Mesodermal cell (in vitro differentiated cells): ENCODE measurements at regions not wholly inside any gene's neighbourhood (a gene's known extent, or its start where the extent isn't known, plus 50 kb on each side); places are given as distances from the start of the nearest gene placed in this dataset.

ENCODE experiments used
- H3K27ac ChIP-seq: 2 replicates; pipeline ENCODE4 v1.7.0; 2013; ENCODE audit warnings: mild to moderate bottlenecking, low read depth, low read length, moderate library complexity; ENCODE audit not compliant: severe bottlenecking
- H3K36me3 ChIP-seq: 2 replicates; pipeline ENCODE4 v1.7.1; 2013; ENCODE audit warnings: mild to moderate bottlenecking, low read length, moderate library complexity; ENCODE audit not compliant: control insufficient read depth, insufficient read depth
- H3K4me1 ChIP-seq: one replicate; pipeline ENCODE4 v1.7.1; 2013; ENCODE audit warnings: mild to moderate bottlenecking, low read length; ENCODE audit not compliant: insufficient read depth, control insufficient read depth, poor library complexity, severe bottlenecking
- H3K4me3 ChIP-seq: 2 replicates; pipeline ENCODE4 v1.7.0; 2013; ENCODE audit warnings: low read length, control low read depth, mild to moderate bottlenecking; ENCODE audit not compliant: insufficient read depth, poor library complexity, severe bottlenecking; ENCODE audit errors: extremely low read depth
- H3K9me3 ChIP-seq: 2 replicates; pipeline ENCODE4 v1.7.1; 2013; ENCODE audit warnings: mild to moderate bottlenecking, low read length, moderate library complexity; ENCODE audit not compliant: control insufficient read depth
- WGBS, 2 experiments: methylation state at CpG; one replicate each; pipeline ENCODE4 v1.1.5; 2013; ENCODE audit warnings: missing lambda C conversion rate in 2 of 2; ENCODE audit not compliant: insufficient coverage in 2 of 2; 5-methylcytosine and 5-hydroxymethylcytosine counted together

- Histone ChIP-seq H3K9me3 (no peaks in the 10 kb centered on the region), H3K4me1 (no peaks in the 10 kb centered on the region), H3K27ac (no peak overlapping the region), H3K4me3 (no peak overlapping the region), H3K36me3 (no peaks in the 10 kb centered on the region)
- WGBS, 2 experiments, result 90 to 100% methylated on average over 4 of the region's 4 CpGs
Measured at GRCh38 chr6:23370051-23370450, 756.0 kb upstream of the NRSN1 start.

- 78% methylated on average over 2 of the region's 4 CpGs; no CpG with 5 or more reads in 1 of the 2 experiments for WGBS, 2 experiments
- Histone ChIP-seq H3K9me3 (no peaks in the 10 kb centered on the region), H3K36me3 (no peaks in the 10 kb centered on the region), H3K4me3 (no peak overlapping the region), H3K4me1 (no peaks in the 10 kb centered on the region), H3K27ac (no peak overlapping the region)
Measured at GRCh38 chr6:23371132-23371915, 754.7 kb upstream of the NRSN1 start.

GRCh38 chr6:23377830-23378229 is 748.2 kb upstream of the NRSN1 start:
- Histone ChIP-seq H3K36me3 (no peaks in the 10 kb centered on the region), H3K9me3 (no peaks in the 10 kb centered on the region), H3K4me1 (no peaks in the 10 kb centered on the region), H3K27ac (no peak overlapping the region), H3K4me3 (no peak overlapping the region)

- Histone ChIP-seq H3K4me1 (no peaks in the 10 kb centered on the region), H3K36me3 (no peaks in the 10 kb centered on the region), H3K9me3 (no peaks in the 10 kb centered on the region), H3K4me3 (no peak overlapping the region), H3K27ac (no peak overlapping the region)
- 66 to 92% methylated on average over 2 of the region's 3 CpGs for WGBS, 2 experiments
Measured at GRCh38 chr6:23380465-23380864, 745.5 kb upstream of the NRSN1 start.

GRCh38 chr6:23388086-23388783 is 737.8 kb upstream of the NRSN1 start:
- H3K27ac ChIP-seq, result no peak overlapping the region
- 79 to 91% methylated on average over 6 to 10 of the region's 11 CpGs for WGBS, 2 experiments
- no peak overlapping the region for H3K4me3 ChIP-seq
- no peaks in the 10 kb centered on the region for H3K36me3 ChIP-seq
- H3K9me3 ChIP-seq, result no peaks in the 10 kb centered on the region
- no peaks in the 10 kb centered on the region for H3K4me1 ChIP-seq

GRCh38 chr6:23389386-23389785 is 736.6 kb upstream of the NRSN1 start:
- Histone ChIP-seq H3K27ac (no peak overlapping the region), H3K4me1 (no peaks in the 10 kb centered on the region), H3K36me3 (no peaks in the 10 kb centered on the region), H3K4me3 (no peak overlapping the region), H3K9me3 (no peaks in the 10 kb centered on the region)
- 83% methylated on average over 2 of the region's 3 CpGs; no CpG with 5 or more reads in 1 of the 2 experiments for WGBS, 2 experiments

GRCh38 chr6:23390221-23390620 is 735.8 kb upstream of the NRSN1 start:
- no peaks in the 10 kb centered on the region for H3K36me3 ChIP-seq
- H3K4me1 ChIP-seq, result no peaks in the 10 kb centered on the region
- no peaks in the 10 kb centered on the region for H3K9me3 ChIP-seq
- H3K27ac ChIP-seq, result no peak overlapping the region
- no peak overlapping the region for H3K4me3 ChIP-seq
- WGBS, 2 experiments, result 88 to 93% methylated on average over 1 of the region's 2 CpGs

GRCh38 chr6:23394681-23395080 is 731.3 kb upstream of the NRSN1 start:
- 73 to 83% methylated on average over 1 to 2 of the region's 2 CpGs for WGBS, 2 experiments
- Histone ChIP-seq H3K9me3 (no peaks in the 10 kb centered on the region), H3K36me3 (no peaks in the 10 kb centered on the region), H3K4me1 (no peaks in the 10 kb centered on the region), H3K4me3 (no peak overlapping the region), H3K27ac (no peak overlapping the region)

GRCh38 chr6:23395381-23395780 is 730.6 kb upstream of the NRSN1 start:
- H3K4me1 ChIP-seq, result no peaks in the 10 kb centered on the region
- H3K4me3 ChIP-seq, result no peak overlapping the region
- no peaks in the 10 kb centered on the region for H3K36me3 ChIP-seq
- no peaks in the 10 kb centered on the region for H3K9me3 ChIP-seq
- WGBS, 2 experiments, result 60 to 100% methylated on average over 1 of the region's 2 CpGs
- no peak overlapping the region for H3K27ac ChIP-seq

- Histone ChIP-seq H3K9me3 (no peaks in the 10 kb centered on the region), H3K36me3 (no peaks in the 10 kb centered on the region), H3K4me3 (no peak overlapping the region), H3K27ac (no peak overlapping the region), H3K4me1 (no peaks in the 10 kb centered on the region)
- 58 to 67% methylated on average over 1 to 2 of the region's 3 CpGs for WGBS, 2 experiments
Measured at GRCh38 chr6:23396949-23397348, 729.1 kb upstream of the NRSN1 start.

- 85 to 93% methylated on average over 2 to 4 of the region's 5 CpGs for WGBS, 2 experiments
- H3K4me3 ChIP-seq, result no peak overlapping the region
- H3K27ac ChIP-seq, result no peak overlapping the region
- no peaks in the 10 kb centered on the region for H3K9me3 ChIP-seq
- no peaks in the 10 kb centered on the region for H3K4me1 ChIP-seq
- H3K36me3 ChIP-seq, result no peaks in the 10 kb centered on the region
Measured at GRCh38 chr6:23403460-23403859, 722.6 kb upstream of the NRSN1 start.
